ENCODE measurements at regions not wholly inside any gene's neighbourhood (a gene's known extent, or its start where the extent isn't known, plus 50 kb on each side); places are given as distances from the start of the nearest gene placed in this dataset.

GRCh38 chr5:17732351-17732923 lies 98.2 kb downstream of the TAF11L14 start:
- Histone ChIP-seq H3K27me3 (ENCODE audit: control insufficient read depth in 2 of 2, insufficient read depth in 2 of 2, low read length in 2 of 2) (no peaks in the 10 kb centered on the region), H3K4me3 (replicated peaks in 1 of 3; ENCODE audit: low read depth in 2 of 3, low read length in 3 of 3) (no peak overlapping the region), H3K9me3 (replicated peaks in 1 of 2; ENCODE audit: control insufficient read depth in 1 of 2, insufficient read depth in 1 of 2, low read length in 2 of 2) (no peaks in the 10 kb centered on the region), H3K4me1 (ENCODE audit: control insufficient read depth in 1 of 2, insufficient read depth in 2 of 2, low read length in 2 of 2) (peaks cover 0 to 16% of the 10 kb centered on the region in 2 donors), H3K4me2 (replicated peaks; ENCODE audit: extremely low read depth, low read length, poor library complexity, severe bottlenecking) (no peak overlapping the region), H3K9ac (ENCODE audit: insufficient read depth, low read length, poor library complexity, severe bottlenecking) (no peak overlapping the region), H2AFZ (ENCODE audit: insufficient read depth, low read depth, low read length, poor library complexity, severe bottlenecking) (no peak overlapping the region), H4K20me1 (ENCODE audit: insufficient read depth, low read length) (no peaks in the 10 kb centered on the region), H3K27ac (ENCODE audit: low read depth in 1 of 2, low read length in 2 of 2) (no peak overlapping the region), H3K36me3 (replicated peaks in 1 of 2; ENCODE audit: control insufficient read depth in 1 of 2, insufficient read depth in 2 of 2, low read length in 2 of 2) (no peaks in the 10 kb centered on the region), H3K79me2 (ENCODE audit: insufficient read depth, low read length) (no peaks in the 10 kb centered on the region)
- Mint-ChIP-seq H3K27ac (no peak overlapping the region), H3K36me3 (no peaks in the 10 kb centered on the region), H3K9me3 (peaks cover 0 to 9% (median 2%) of the 10 kb centered on the region in 7 donors), H3K4me3 (no peak overlapping the region), H3K27me3 (ENCODE audit: low read depth in 3 of 3) (peaks cover 0 to 2% (median 0%) of the 10 kb centered on the region in 3 donors), H3K4me1 (peaks cover 6% of the 10 kb centered on the region)
- intact Hi-C loops (cut with micrococcal nuclease) = no loop called here
- no peak for DNase-seq
- WGBS (ENCODE audit: insufficient coverage) = 91% methylated on average over 1 of the region's 3 CpGs
- TF ChIP-seq CTCF (IDR thresholded peaks at IDR 0.05) = no peak

- Histone ChIP-seq H3K4me3 (replicated peaks in 1 of 3; ENCODE audit: low read depth in 2 of 3, low read length in 3 of 3) (no peak overlapping the region), H3K27ac (ENCODE audit: low read depth in 1 of 2, low read length in 2 of 2) (no peak overlapping the region), H4K20me1 (ENCODE audit: insufficient read depth, low read length) (no peaks in the 10 kb centered on the region), H3K9me3 (replicated peaks in 1 of 2; ENCODE audit: control insufficient read depth in 1 of 2, insufficient read depth in 1 of 2, low read length in 2 of 2) (no peaks in the 10 kb centered on the region), H3K27me3 (ENCODE audit: control insufficient read depth in 2 of 2, insufficient read depth in 2 of 2, low read length in 2 of 2) (no peaks in the 10 kb centered on the region), H3K4me1 (ENCODE audit: control insufficient read depth in 1 of 2, insufficient read depth in 2 of 2, low read length in 2 of 2) (peaks cover 0 to 16% of the 10 kb centered on the region in 2 donors), H3K36me3 (replicated peaks in 1 of 2; ENCODE audit: control insufficient read depth in 1 of 2, insufficient read depth in 2 of 2, low read length in 2 of 2) (no peaks in the 10 kb centered on the region), H3K4me2 (replicated peaks; ENCODE audit: extremely low read depth, low read length, poor library complexity, severe bottlenecking) (no peak overlapping the region), H2AFZ (ENCODE audit: insufficient read depth, low read depth, low read length, poor library complexity, severe bottlenecking) (no peak overlapping the region), H3K79me2 (ENCODE audit: insufficient read depth, low read length) (no peaks in the 10 kb centered on the region), H3K9ac (ENCODE audit: insufficient read depth, low read length, poor library complexity, severe bottlenecking) (no peak overlapping the region)
- peaks cover 6% of the 10 kb centered on the region for H3K4me1 Mint-ChIP-seq
- intact Hi-C loops (cut with micrococcal nuclease) = no loop called here
- H3K27ac Mint-ChIP-seq = no peak overlapping the region
- TF ChIP-seq CTCF (IDR thresholded peaks at IDR 0.05) = no peak
- H3K36me3 Mint-ChIP-seq = no peaks in the 10 kb centered on the region
- DNase-seq = no peak
- H3K4me3 Mint-ChIP-seq = no peak overlapping the region
- H3K27me3 Mint-ChIP-seq (ENCODE audit: low read depth in 3 of 3) = peaks cover 0 to 2% (median 0%) of the 10 kb centered on the region in 3 donors
- H3K9me3 Mint-ChIP-seq = peaks cover 0 to 13% (median 4%) of the 10 kb centered on the region in 7 donors
- WGBS (ENCODE audit: insufficient coverage) = 80% methylated on average over 1 of the region's 2 CpGs
Observed at GRCh38 chr5:17734011-17734410, 99.8 kb downstream of the TAF11L14 start.

Data from CD14-positive monocyte (primary cell).